ENCODE measurements at regions not wholly inside any gene's neighbourhood (a gene's known extent, or its start where the extent isn't known, plus 50 kb on each side); places are given as distances from the start of the nearest gene placed in this dataset.
A peak's percentile ranks its signal among the peaks of the same experiment; 100 is the strongest.

GRCh38 chr11:81449588-81450156, 1284.0 kb downstream of the FAM181B start:
- H3K4me3 ChIP-seq (ENCODE audit: low read length), result no peak overlapping the region
- WGBS, 2 experiments (ENCODE audit: insufficient coverage in 1 of 2, insufficient read length in 1 of 2), result 94 to 97% methylated on average over 2 to 3 of the region's 5 CpGs
- H3K9ac ChIP-seq (ENCODE audit: extremely low read depth, low read length, poor library complexity, severe bottlenecking), result no peak overlapping the region
- no peaks in the 10 kb centered on the region for H3K36me3 Mint-ChIP-seq (ENCODE audit: low read depth)
- no peaks in the 10 kb centered on the region for H3K9me3 ChIP-seq (ENCODE audit: control insufficient read depth, low read length)
- TF ChIP-seq CTCF (conservative IDR thresholded peaks at IDR 0.05), result no peak
- peaks cover 12% of the 10 kb centered on the region for H3K4me1 Mint-ChIP-seq
- no peaks in the 10 kb centered on the region for H3K27me3 Mint-ChIP-seq (ENCODE audit: insufficient read depth)
- DNase-seq, result no peak
- H3K36me3 ChIP-seq (ENCODE audit: control insufficient read depth, insufficient read depth, low read length), result no peaks in the 10 kb centered on the region
- H3K27me3 ChIP-seq (ENCODE audit: control insufficient read depth, insufficient read depth, low read length, poor library complexity, severe bottlenecking), result no peaks in the 10 kb centered on the region
- H3K27ac Mint-ChIP-seq, result no peak overlapping the region
- H3K4me1 ChIP-seq (ENCODE audit: control insufficient read depth, insufficient read depth, low read length), result no peaks in the 10 kb centered on the region
- no peak overlapping the region for H3K27ac ChIP-seq (ENCODE audit: low read depth, low read length)
- no peak overlapping the region for H3K4me3 Mint-ChIP-seq
- no peaks in the 10 kb centered on the region for H3K9me3 Mint-ChIP-seq

DNA sequence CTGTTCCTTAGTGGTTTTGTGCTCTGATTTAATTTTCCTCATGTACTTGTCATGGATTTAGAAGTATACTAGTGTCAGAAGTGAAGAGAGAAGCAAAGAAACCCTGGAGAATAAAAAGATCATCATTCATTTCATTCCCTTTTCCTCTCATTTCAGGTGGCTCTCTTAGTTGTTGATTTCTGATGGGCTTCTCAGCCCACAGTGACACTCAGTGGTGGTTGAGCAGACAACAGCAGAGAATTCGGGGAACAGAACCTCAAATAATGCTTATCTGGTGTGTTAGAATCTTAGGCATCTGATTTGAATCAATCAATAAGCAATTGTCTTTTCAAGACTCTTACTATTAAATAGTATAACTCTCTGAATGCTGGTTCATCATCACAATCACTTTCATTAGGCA, 1289.4 kb downstream of the FAM181B start:
- Histone ChIP-seq H3K27ac (ENCODE audit: low read depth, low read length) (no peak overlapping the region), H3K4me3 (ENCODE audit: low read length) (no peak overlapping the region), H3K4me1 (ENCODE audit: control insufficient read depth, insufficient read depth, low read length) (no peaks in the 10 kb centered on the region), H3K9me3 (ENCODE audit: control insufficient read depth, low read length) (peaks cover 10% of the 10 kb centered on the region), H3K36me3 (ENCODE audit: control insufficient read depth, insufficient read depth, low read length) (no peaks in the 10 kb centered on the region), H3K9ac (ENCODE audit: extremely low read depth, low read length, poor library complexity, severe bottlenecking) (no peak overlapping the region), H3K27me3 (ENCODE audit: control insufficient read depth, insufficient read depth, low read length, poor library complexity, severe bottlenecking) (no peaks in the 10 kb centered on the region)
- peaks cover 11% of the 10 kb centered on the region for H3K36me3 Mint-ChIP-seq (ENCODE audit: low read depth)
- TF ChIP-seq CTCF (conservative IDR thresholded peaks at IDR 0.05), result peak; percentile 78
- 44 to 60% methylated on average over 1 of the region's 1 CpG for WGBS, 2 experiments (ENCODE audit: insufficient coverage in 1 of 2, insufficient read length in 1 of 2)
- peak; percentile 46 for DNase-seq
- H3K9me3 Mint-ChIP-seq, result peaks cover 21% of the 10 kb centered on the region
- no peaks in the 10 kb centered on the region for H3K27me3 Mint-ChIP-seq (ENCODE audit: insufficient read depth)
- no peaks in the 10 kb centered on the region for H3K4me1 Mint-ChIP-seq
- no peak overlapping the region for H3K27ac Mint-ChIP-seq
- no peak overlapping the region for H3K4me3 Mint-ChIP-seq

DNA sequence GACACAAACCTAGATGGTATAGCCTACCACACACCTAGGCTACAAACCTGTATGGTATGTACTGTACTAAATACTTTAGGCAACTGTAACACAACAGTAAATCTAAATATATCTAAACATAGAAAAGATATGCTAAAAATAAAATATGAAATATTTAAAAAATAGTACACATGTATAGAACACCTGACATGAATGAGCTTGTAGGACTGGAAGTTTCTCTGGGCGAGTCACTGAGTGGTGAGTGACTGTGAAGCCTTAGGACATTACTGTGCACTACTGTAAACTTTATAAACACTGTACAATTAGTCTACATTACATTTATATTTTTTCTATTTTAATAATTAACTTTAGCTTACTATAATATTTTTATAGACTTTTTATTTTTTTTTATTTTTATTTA, 1301.3 kb downstream of the FAM181B start:
- DNase-seq, result no peak
- Mint-ChIP-seq H3K4me1 (no peaks in the 10 kb centered on the region), H3K36me3 (ENCODE audit: low read depth) (no peaks in the 10 kb centered on the region), H3K27me3 (ENCODE audit: insufficient read depth) (no peaks in the 10 kb centered on the region), H3K9me3 (no peaks in the 10 kb centered on the region), H3K4me3 (no peak overlapping the region), H3K27ac (no peak overlapping the region)
- no peak for TF ChIP-seq CTCF (conservative IDR thresholded peaks at IDR 0.05)
- Histone ChIP-seq H3K4me1 (ENCODE audit: control insufficient read depth, insufficient read depth, low read length) (no peaks in the 10 kb centered on the region), H3K36me3 (ENCODE audit: control insufficient read depth, insufficient read depth, low read length) (no peaks in the 10 kb centered on the region), H3K27ac (ENCODE audit: low read depth, low read length) (no peak overlapping the region), H3K4me3 (ENCODE audit: low read length) (no peak overlapping the region), H3K9ac (ENCODE audit: extremely low read depth, low read length, poor library complexity, severe bottlenecking) (no peak overlapping the region), H3K27me3 (ENCODE audit: control insufficient read depth, insufficient read depth, low read length, poor library complexity, severe bottlenecking) (no peaks in the 10 kb centered on the region), H3K9me3 (ENCODE audit: control insufficient read depth, low read length) (no peaks in the 10 kb centered on the region)
- WGBS, 2 experiments (ENCODE audit: insufficient coverage in 1 of 2, insufficient read length in 1 of 2), result 100% methylated on average over 1 of the region's 1 CpG; no CpG with 5 or more reads in 1 of the 2 experiments

Measured in endodermal cell (in vitro differentiated cells).